Caki2 (cell line): ENCODE measurements at regions not wholly inside any gene's neighbourhood (a gene's known extent, or its start where the extent isn't known, plus 50 kb on each side); places are given as distances from the start of the nearest gene placed in this dataset.

ENCODE experiments used
- DNase-seq: peaks from one replicate; pipeline ENCODE4 v3.0.0-alpha.2; 2015; ENCODE audit warnings: low read depth
- in situ Hi-C: cut with HindIII; loops from 2 replicates; pipeline ENCODE4 v1.10.0; 2016; ENCODE audit warnings: low sequenced_read_pairs, low pct_unique_long_range_greater_than_20kb, mixed read lengths

- no peak for DNase-seq
- in situ Hi-C loops = no loop called here
These were observed 72.7 kb upstream of the CCN6 start for GRCh38 chr6:111980971-111981840.

GRCh38 chr6:111982681-111983080 lies 71.2 kb upstream of the CCN6 start:
- in situ Hi-C loops = no loop called here
- DNase-seq = no peak

- no peak for DNase-seq
- in situ Hi-C loops = no loop called here
These were observed 70.7 kb upstream of the CCN6 start for GRCh38 chr6:111983193-111983592.

GRCh38 chr6:111984081-111984480 lies 69.8 kb upstream of the CCN6 start:
- in situ Hi-C loops = no loop called here
- no peak for DNase-seq

GRCh38 chr6:111984516-111985201 lies 69.2 kb upstream of the CCN6 start:
- no peak for DNase-seq
- in situ Hi-C loops = no loop called here

GRCh38 chr6:111985202-111985731 lies 68.6 kb upstream of the CCN6 start:
- DNase-seq = no peak
- in situ Hi-C loops = no loop called here

- no peak for DNase-seq
- in situ Hi-C loops = no loop called here
These were observed 67.3 kb upstream of the CCN6 start for GRCh38 chr6:111986651-111987050.

GRCh38 chr6:111987295-111987694 lies 66.6 kb upstream of the CCN6 start:
- no peak for DNase-seq
- in situ Hi-C loops = no loop called here

- DNase-seq = no peak
- in situ Hi-C loops = no loop called here
These were observed 65.0 kb upstream of the CCN6 start for GRCh38 chr6:111988926-111989325.

- no peak for DNase-seq
- in situ Hi-C loops = no loop called here
These were observed 64.2 kb upstream of the CCN6 start for GRCh38 chr6:111989743-111990142.

- no peak for DNase-seq
- in situ Hi-C loops = no loop called here
These were observed 63.7 kb upstream of the CCN6 start for GRCh38 chr6:111990214-111990613.

- DNase-seq = no peak
- in situ Hi-C loops = no loop called here
These were observed 61.1 kb upstream of the CCN6 start for GRCh38 chr6:111992851-111993250.

- in situ Hi-C loops = no loop called here
- DNase-seq = no peak
These were observed 60.6 kb upstream of the CCN6 start for GRCh38 chr6:111993342-111993741.

GRCh38 chr6:111994791-111995190 lies 59.1 kb upstream of the CCN6 start:
- in situ Hi-C loops = no loop called here
- no peak for DNase-seq

- DNase-seq = no peak
- in situ Hi-C loops = no loop called here
These were observed 58.5 kb upstream of the CCN6 start for GRCh38 chr6:111995404-111995803.

- no peak for DNase-seq
- in situ Hi-C loops = no loop called here
These were observed 57.6 kb upstream of the CCN6 start for GRCh38 chr6:111996144-111996865.

GRCh38 chr6:111997078-111997852 lies 56.6 kb upstream of the CCN6 start:
- in situ Hi-C loops = no loop called here
- peak; percentile 31 for DNase-seq

- in situ Hi-C loops = no loop called here
- DNase-seq = no peak
These were observed 56.1 kb upstream of the CCN6 start for GRCh38 chr6:111997853-111998208.
